GM12878 (cell line): ENCODE measurements at regions not wholly inside any gene's neighbourhood (a gene's known extent, or its start where the extent isn't known, plus 50 kb on each side); places are given as distances from the start of the nearest gene placed in this dataset.

Experiments
- ATAC-seq: fragments of 200-7000 bp; cut with Tn5 transposase; 3 replicates; pipeline ENCODE4 v1.9.1; 2020; ENCODE audit warnings: mild to moderate bottlenecking, moderate library complexity
- BruUV-seq: library from RNA; stranded (reverse); fragments of 400-500 nt; replicated peaks from 2 replicates; lab custom pipeline; 2021; lab: Mats Ljungman, UMichigan
- CTCF ChIA-PET: fragments of 300-600 bp; sonication (Branson Sonifier 250); formaldehyde crosslinking; extraction: SDS; loops from one replicate; lab custom pipeline; 2021; ENCODE audit warnings: inconsistent platforms; lab: Yijun Ruan, JAX
- POLR2A ChIA-PET: fragments of 350-600 bp; formaldehyde crosslinking; extraction: SDS; loops from one replicate; lab custom pipeline; 2021; ENCODE audit warnings: inconsistent platforms; lab: Charles Lee
- RAD21 ChIA-PET: fragments of 300-600 bp; sonication (Branson Sonifier 250); formaldehyde crosslinking; loops from one replicate; lab custom pipeline; 2023; ENCODE audit warnings: antibody characterized with exemption; ENCODE audit not compliant: unreplicated experiment; lab: Charles Lee
- SMC1A ChIA-PET: fragments of 300-600 bp; sonication (Branson Sonifier 250); formaldehyde crosslinking; loops from one replicate; lab custom pipeline; 2023; ENCODE audit not compliant: unreplicated experiment, uncharacterized antibody; lab: Charles Lee
- DNase-seq: peaks from one replicate; pipeline ENCODE4 v3.0.0-alpha.2; 2011; ENCODE audit warnings: low read depth, low spot score
- FAIRE-seq: peaks from 3 replicates; lab custom pipeline; 2011; peaks lifted over from hg19 to GRCh38; lab: Jason Lieb, UNC
- H2AFZ ChIP-seq: 2 replicates; pipeline ENCODE4 v1.6.0; 2011; ENCODE audit warnings: low read depth, low read length, control low read depth; ENCODE audit not compliant: control insufficient read depth
- H3K27ac ChIP-seq: 2 replicates; pipeline ENCODE4 v1.5.1; 2011; ENCODE audit warnings: control low read depth; ENCODE audit not compliant: control insufficient read depth, insufficient read depth
- H3K27me3 ChIP-seq, 2 experiments: replicated peaks in 1 of 2; 2 replicates each; pipeline versions ENCODE4 v1.6.0 to v1.6.1; 2011; ENCODE audit warnings: low read length in 1 of 2; ENCODE audit not compliant: control insufficient read depth in 2 of 2, insufficient read depth in 2 of 2
- H3K36me3 ChIP-seq, 2 experiments: 2 replicates each; pipeline ENCODE4 v1.5.1; 2011; ENCODE audit warnings: low read length in 1 of 2; ENCODE audit not compliant: control insufficient read depth in 2 of 2, insufficient read depth in 2 of 2
- H3K4me1 ChIP-seq: 2 replicates; pipeline ENCODE4 v1.6.1; 2011; ENCODE audit warnings: mild to moderate bottlenecking, low read length, moderate library complexity, mixed read lengths; ENCODE audit not compliant: control insufficient read depth, insufficient read depth
- H3K4me2 ChIP-seq: 2 replicates; pipeline ENCODE4 v1.6.0; 2011; ENCODE audit warnings: control low read depth; ENCODE audit not compliant: control insufficient read depth, insufficient read depth
- H3K4me3 ChIP-seq: fragments of 200-600 bp; sonication (generic); 2 replicates; pipeline ENCODE4 v1.5.1; 2016
- H3K79me2 ChIP-seq: 2 replicates; pipeline ENCODE4 v1.6.0; 2011; ENCODE audit warnings: low read length; ENCODE audit not compliant: control insufficient read depth, insufficient read depth
- H3K9ac ChIP-seq: 2 replicates; pipeline ENCODE4 v1.8.0; 2011; ENCODE audit warnings: low read length, control low read depth, mixed read lengths; ENCODE audit not compliant: control insufficient read depth, insufficient read depth
- H3K9me3 ChIP-seq: replicated peaks from 3 replicates; pipeline ENCODE4 v1.5.1; 2011; ENCODE audit warnings: mild to moderate bottlenecking, low read length; ENCODE audit not compliant: control insufficient read depth, insufficient read depth
- H4K20me1 ChIP-seq: 2 replicates; pipeline ENCODE4 v1.6.0; 2011; ENCODE audit not compliant: control insufficient read depth, insufficient read depth
- BRCA1 ChIP-seq: IDR thresholded peaks from 2 replicates; pipeline ENCODE4 v1.6.1; 2011; ENCODE audit warnings: low read depth, low read length, improper control_type of control experiment
- CBFB ChIP-seq: IDR thresholded peaks from 2 replicates; pipeline ENCODE4 v1.6.1; 2016; ENCODE audit warnings: antibody characterized with exemption, low read depth
- CHD4 ChIP-seq: fragments of 200-600 bp; sonication (generic); IDR thresholded peaks from 2 replicates; pipeline ENCODE4 v1.6.1; 2016; ENCODE audit warnings: mild to moderate bottlenecking
- EGR1 ChIP-seq, 2 experiments: IDR thresholded peaks; 1 replicate in 1 of 2; 2 replicates in 1 of 2; pipeline ENCODE4 v1.6.1; 2011 to 2012; ENCODE audit warnings: low read depth in 2 of 2, low read length in 2 of 2, borderline replicate concordance in 1 of 2, mild to moderate bottlenecking in 1 of 2, moderate library complexity in 1 of 2
- EZH2 ChIP-seq: IDR thresholded peaks from 2 replicates; pipeline ENCODE4 v1.6.1; 2012; ENCODE audit warnings: low read depth, mild to moderate bottlenecking, control low read depth, inconsistent platforms, low read length, borderline replicate concordance; ENCODE audit not compliant: control insufficient read depth
- IRF4 ChIP-seq: IDR thresholded peaks from 2 replicates; pipeline ENCODE4 v1.6.1; 2011; ENCODE audit warnings: low read depth, low read length
- POLR2AphosphoS5 ChIP-seq: IDR thresholded peaks from 2 replicates; pipeline ENCODE4 v1.6.1; 2011; ENCODE audit warnings: mild to moderate bottlenecking, low read length, inconsistent platforms
- SIN3A ChIP-seq: IDR thresholded peaks from 2 replicates; pipeline ENCODE4 v1.6.1; 2012; ENCODE audit warnings: low read depth, low read length, improper control_type of control experiment
- WGBS: methylation state at CpG from one replicate; pipeline ENCODE4 v1.1.6; 2016; ENCODE audit warnings: low lambda C conversion rate; ENCODE audit not compliant: insufficient replicate concordance, insufficient coverage; ENCODE audit errors: missing lambda C conversion rate; 5-methylcytosine and 5-hydroxymethylcytosine counted together
- in situ Hi-C: fragments of 300-500 bp; cut with MboI; formaldehyde crosslinking; loops from 9 replicates; pipeline ENCODE4 v1.14.3; 2018; ENCODE audit warnings: mixed read lengths
- intact Hi-C: fragments of 100-400 bp; cut with micrococcal nuclease; formaldehyde crosslinking; loops from one replicate; pipeline ENCODE4 v1.14.2; 2022; ENCODE audit not compliant: unreplicated experiment
- TF ChIP-seq, protein P1 (sequence below): fragments of 450-650 bp; formaldehyde crosslinking; IDR thresholded peaks from 2 replicates; pipeline ENCODE4 v1.4.0; 2020; ENCODE audit warnings: mild to moderate bottlenecking, moderate library complexity
- TF ChIP-seq, protein P2 (sequence below): fragments of 450-650 bp; IDR thresholded peaks from 2 replicates; pipeline ENCODE4 v1.6.1; 2014; ENCODE audit warnings: mild to moderate bottlenecking
- TF ChIP-seq, protein P3 (sequence below): fragments of 450-650 bp; IDR thresholded peaks from 2 replicates; pipeline ENCODE4 v1.6.1; 2017; ENCODE audit warnings: antibody characterized with exemption, mild to moderate bottlenecking, moderate library complexity

DNA sequence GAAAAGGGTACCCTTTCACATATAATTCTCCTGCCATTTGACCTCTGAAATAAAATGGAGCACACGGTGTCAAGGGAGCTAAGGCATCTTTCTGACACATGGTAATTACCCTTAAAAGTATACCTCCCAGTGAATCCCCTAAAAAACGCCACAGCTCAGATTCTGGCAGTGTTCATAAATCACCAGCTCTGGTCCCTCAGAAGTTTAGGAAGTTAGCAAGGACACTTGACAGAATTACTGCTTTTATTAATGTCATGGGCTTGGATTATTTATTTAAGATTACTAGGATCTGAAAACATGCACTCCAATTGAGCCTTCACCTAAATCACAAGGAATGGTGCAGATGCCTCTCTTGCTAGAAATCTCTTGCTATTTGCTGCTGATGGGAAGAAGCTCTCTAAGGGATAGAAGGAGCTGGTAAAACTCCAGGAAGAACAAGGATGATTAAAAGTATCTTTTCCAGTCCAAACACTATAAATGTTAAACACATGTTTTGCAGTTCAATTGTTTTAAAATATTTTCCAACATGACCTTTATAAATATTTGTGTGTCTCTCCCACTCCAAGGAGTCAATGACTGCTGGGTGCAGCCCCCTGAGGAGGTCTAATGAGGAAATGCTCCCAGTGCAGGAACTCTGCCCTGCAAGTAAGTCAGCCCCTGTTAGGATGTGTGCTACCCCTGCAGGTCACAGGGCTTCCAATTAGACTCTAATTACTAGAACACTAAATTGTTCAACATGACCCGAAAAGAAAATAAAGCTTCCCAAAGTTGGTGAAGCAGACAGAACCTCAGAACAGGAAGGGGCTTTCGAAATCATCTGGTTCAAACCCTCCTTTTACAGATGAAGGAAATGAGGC is 230.3 kb downstream of the TFAP2A start (continued):
- TF ChIP-seq, protein P1, sequence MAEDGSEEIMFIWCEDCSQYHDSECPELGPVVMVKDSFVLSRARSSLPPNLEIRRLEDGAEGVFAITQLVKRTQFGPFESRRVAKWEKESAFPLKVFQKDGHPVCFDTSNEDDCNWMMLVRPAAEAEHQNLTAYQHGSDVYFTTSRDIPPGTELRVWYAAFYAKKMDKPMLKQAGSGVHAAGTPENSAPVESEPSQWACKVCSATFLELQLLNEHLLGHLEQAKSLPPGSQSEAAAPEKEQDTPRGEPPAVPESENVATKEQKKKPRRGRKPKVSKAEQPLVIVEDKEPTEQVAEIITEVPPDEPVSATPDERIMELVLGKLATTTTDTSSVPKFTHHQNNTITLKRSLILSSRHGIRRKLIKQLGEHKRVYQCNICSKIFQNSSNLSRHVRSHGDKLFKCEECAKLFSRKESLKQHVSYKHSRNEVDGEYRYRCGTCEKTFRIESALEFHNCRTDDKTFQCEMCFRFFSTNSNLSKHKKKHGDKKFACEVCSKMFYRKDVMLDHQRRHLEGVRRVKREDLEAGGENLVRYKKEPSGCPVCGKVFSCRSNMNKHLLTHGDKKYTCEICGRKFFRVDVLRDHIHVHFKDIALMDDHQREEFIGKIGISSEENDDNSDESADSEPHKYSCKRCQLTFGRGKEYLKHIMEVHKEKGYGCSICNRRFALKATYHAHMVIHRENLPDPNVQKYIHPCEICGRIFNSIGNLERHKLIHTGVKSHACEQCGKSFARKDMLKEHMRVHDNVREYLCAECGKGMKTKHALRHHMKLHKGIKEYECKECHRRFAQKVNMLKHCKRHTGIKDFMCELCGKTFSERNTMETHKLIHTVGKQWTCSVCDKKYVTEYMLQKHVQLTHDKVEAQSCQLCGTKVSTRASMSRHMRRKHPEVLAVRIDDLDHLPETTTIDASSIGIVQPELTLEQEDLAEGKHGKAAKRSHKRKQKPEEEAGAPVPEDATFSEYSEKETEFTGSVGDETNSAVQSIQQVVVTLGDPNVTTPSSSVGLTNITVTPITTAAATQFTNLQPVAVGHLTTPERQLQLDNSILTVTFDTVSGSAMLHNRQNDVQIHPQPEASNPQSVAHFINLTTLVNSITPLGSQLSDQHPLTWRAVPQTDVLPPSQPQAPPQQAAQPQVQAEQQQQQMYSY (CRISPR knock-in tag) = no peak
- no peak for TF ChIP-seq BRCA1
- TF ChIP-seq IRF4 = no peak
- TF ChIP-seq SIN3A = no peak

DNA sequence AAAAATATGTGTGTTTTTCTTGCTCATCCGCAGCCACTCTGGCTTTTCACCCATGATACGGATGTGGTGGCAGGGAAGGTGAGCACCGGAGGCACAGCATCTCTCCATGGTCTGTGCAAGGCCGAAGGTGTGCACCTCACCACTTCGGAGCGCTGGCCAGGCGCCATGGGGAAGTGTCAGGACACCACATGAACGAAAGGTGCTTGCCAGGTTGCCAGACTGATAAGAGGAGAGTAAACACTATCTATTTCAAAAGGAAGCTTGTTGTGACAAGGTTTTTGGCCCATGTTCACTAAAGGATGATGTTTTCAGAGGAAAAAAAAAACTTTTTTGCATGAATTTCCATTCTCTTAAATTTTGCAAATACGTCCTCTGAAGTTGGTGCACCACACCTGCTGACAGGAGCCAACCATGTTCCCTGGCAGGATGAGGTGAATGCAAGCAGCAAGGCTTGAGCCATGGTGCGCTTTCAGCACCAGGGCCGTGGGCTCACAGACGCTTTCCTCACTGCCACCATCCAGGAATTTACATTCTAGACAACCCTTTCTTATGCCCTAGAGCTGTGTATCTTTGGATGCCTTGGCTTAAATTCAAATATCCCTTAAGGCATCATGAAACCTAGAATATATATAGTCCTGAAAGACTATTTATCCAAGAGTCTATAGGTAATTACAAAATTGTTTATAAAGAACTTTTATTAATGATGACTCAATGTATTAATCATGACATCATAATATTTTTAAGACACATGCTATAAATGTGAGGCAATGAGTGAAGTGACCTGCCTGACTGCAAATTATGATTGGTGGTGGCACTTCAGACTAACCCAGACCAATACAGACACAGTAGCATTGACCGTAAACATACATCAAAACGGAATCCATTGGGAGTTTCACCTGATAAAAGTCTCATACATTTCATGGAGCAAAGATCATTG is 234.5 kb downstream of the TFAP2A start:
- no peak for FAIRE-seq
- in situ Hi-C loops = no loop called here
- BruUV-seq = no TSS peak
- TF ChIP-seq, protein P2, sequence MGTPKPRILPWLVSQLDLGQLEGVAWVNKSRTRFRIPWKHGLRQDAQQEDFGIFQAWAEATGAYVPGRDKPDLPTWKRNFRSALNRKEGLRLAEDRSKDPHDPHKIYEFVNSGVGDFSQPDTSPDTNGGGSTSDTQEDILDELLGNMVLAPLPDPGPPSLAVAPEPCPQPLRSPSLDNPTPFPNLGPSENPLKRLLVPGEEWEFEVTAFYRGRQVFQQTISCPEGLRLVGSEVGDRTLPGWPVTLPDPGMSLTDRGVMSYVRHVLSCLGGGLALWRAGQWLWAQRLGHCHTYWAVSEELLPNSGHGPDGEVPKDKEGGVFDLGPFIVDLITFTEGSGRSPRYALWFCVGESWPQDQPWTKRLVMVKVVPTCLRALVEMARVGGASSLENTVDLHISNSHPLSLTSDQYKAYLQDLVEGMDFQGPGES = no peak
- TF ChIP-seq, protein P3, sequence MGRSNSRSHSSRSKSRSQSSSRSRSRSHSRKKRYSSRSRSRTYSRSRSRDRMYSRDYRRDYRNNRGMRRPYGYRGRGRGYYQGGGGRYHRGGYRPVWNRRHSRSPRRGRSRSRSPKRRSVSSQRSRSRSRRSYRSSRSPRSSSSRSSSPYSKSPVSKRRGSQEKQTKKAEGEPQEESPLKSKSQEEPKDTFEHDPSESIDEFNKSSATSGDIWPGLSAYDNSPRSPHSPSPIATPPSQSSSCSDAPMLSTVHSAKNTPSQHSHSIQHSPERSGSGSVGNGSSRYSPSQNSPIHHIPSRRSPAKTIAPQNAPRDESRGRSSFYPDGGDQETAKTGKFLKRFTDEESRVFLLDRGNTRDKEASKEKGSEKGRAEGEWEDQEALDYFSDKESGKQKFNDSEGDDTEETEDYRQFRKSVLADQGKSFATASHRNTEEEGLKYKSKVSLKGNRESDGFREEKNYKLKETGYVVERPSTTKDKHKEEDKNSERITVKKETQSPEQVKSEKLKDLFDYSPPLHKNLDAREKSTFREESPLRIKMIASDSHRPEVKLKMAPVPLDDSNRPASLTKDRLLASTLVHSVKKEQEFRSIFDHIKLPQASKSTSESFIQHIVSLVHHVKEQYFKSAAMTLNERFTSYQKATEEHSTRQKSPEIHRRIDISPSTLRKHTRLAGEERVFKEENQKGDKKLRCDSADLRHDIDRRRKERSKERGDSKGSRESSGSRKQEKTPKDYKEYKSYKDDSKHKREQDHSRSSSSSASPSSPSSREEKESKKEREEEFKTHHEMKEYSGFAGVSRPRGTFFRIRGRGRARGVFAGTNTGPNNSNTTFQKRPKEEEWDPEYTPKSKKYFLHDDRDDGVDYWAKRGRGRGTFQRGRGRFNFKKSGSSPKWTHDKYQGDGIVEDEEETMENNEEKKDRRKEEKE = no peak
- TF ChIP-seq POLR2AphosphoS5 (no peak), CHD4 (no peak), EZH2 (no peak), CBFB (no peak), EGR1 (IDR thresholded peaks at IDR 0.05; ENCODE audit: borderline replicate concordance in 1 of 2, low read depth in 2 of 2, low read length in 2 of 2) (no peak)

More for the DNA sequence above, 234.5 kb downstream of the TFAP2A start:
- Histone ChIP-seq H3K4me2 (no peak overlapping the region), H4K20me1 (no peaks in the 10 kb centered on the region), H3K9me3 (no peaks in the 10 kb centered on the region), H3K27me3 (no peaks in the 10 kb centered on the region; a peak in 1 of 4 replicates), H2AFZ (no peak overlapping the region), H3K79me2 (no peaks in the 10 kb centered on the region), H3K4me1 (no peaks in the 10 kb centered on the region), H3K4me3 (no peak overlapping the region), H3K9ac (no peak overlapping the region), H3K36me3 (no peaks in the 10 kb centered on the region), H3K27ac (no peak overlapping the region)
- DNase-seq = no peak
- no peak for ATAC-seq
- RAD21 ChIA-PET = no interaction called here
- POLR2A ChIA-PET = no interaction called here
- intact Hi-C loops = no loop called here
- SMC1A ChIA-PET = no interaction called here
- WGBS = 37% methylated on average over 14 of the region's 14 CpGs
- CTCF ChIA-PET = no interaction called here
